GM18508 (cell line): ENCODE measurements at regions not wholly inside any gene's neighbourhood (a gene's known extent, or its start where the extent isn't known, plus 50 kb on each side); places are given as distances from the start of the nearest gene placed in this dataset.

ENCODE experiments used
- ATAC-seq: cut with Tn5 transposase; IDR thresholded peaks from one replicate; pipeline ENCODE4 v1.9.1; 2021; ENCODE audit warnings: moderate number of reproducible peaks; ENCODE audit not compliant: insufficient read depth, unreplicated experiment

DNA sequence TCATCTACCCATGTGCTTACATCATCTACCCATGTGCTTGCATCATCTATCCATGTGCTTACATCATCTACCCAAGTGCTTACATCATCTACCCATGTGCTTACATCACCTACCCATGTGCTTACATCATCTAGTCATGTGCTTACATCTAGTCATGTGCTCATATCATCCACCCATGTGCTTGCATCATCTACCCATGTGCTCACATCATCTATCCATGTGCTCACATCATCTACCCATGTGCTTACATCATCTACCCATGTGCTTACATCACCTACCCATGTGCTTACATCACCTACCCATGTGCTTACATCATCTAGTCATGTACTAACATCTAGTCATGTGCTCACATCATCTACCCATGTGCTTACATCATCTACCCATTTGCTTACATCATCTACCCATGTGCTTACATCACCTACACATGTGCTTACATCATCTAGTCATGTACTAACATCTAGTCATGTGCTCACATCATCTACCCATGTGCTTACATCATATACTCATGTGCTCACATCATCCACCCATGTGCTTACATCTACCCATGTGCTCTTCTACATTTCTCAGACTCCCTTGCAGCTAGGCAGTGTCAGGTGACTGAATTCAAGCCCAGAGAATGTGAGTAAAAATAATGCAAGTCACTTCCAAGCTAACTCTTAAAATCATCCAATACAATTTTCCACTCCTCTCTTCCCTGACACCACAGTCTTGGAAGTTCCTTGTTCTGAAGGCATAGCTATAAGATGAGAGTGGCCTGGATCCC is 196.8 kb downstream of the CBLN1 start:
- no peak for ATAC-seq

GRCh38 chr16:49081554-49081953 is 200.1 kb downstream of the CBLN1 start:
- ATAC-seq = no peak

DNA sequence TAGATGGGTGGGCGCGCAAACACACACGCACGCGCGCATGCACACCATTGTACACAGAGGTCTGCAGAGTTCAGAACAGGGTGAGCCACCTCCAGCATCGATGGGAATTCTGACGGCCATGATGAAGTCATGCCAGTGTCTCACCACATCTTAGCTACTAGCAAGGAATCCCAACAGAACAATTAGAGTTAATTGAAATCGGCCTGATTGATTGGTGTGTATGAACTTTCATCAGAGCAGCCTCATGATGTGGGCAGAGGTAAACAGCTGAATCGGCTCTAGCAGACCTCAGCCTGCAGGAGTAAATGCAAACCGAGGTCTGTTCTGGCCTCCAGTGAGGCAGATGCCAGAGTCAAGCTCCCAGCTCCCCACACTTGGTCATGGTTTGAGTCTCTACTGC is 200.6 kb downstream of the CBLN1 start:
- ATAC-seq = no peak

- ATAC-seq = no peak
Measured at GRCh38 chr16:49078571-49078970, 203.1 kb downstream of the CBLN1 start.

DNA sequence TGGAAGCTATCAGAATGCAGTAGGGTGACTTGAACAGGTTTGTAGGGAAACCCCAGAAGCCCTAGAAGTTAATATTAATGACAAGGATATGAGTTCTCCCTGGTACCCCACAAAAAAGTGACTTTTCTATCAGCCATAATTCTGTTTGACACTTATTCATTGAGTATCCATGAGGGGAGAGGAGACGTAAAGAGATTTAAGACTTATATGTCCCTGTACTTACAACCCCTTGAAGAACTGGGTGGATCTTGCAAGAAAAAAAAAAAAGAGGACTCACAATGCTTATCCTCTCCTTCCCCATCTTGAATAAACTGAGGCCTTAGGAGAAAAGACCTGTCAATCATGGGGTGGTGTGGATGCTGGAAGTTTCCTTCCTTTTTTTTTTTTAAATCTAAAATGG is 203.5 kb downstream of the CBLN1 start:
- ATAC-seq = no peak

- no peak for ATAC-seq
Measured at GRCh38 chr16:49075709-49076108, 205.9 kb downstream of the CBLN1 start.

GRCh38 chr16:49068224-49068623 is 213.4 kb downstream of the CBLN1 start:
- ATAC-seq = no peak

DNA sequence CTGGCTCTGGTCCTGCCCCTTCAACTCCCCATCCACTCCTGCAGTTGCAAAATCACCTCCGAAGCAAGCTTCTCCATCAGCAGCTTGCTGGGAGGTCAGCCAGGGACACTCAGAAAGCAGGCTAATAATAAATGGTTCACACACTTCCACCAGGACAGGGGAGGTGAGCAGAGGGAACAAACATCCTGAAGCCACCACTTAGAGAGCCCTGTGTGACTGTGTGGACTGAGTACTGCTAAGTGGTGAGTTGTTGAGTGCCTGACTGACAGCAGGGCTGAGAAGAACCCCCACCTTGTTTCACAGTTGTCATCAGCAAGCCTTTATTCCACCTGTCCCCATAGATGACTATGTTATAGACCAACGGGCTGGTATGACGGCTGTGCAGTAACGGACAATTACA is 213.9 kb downstream of the CBLN1 start:
- ATAC-seq = no peak

DNA sequence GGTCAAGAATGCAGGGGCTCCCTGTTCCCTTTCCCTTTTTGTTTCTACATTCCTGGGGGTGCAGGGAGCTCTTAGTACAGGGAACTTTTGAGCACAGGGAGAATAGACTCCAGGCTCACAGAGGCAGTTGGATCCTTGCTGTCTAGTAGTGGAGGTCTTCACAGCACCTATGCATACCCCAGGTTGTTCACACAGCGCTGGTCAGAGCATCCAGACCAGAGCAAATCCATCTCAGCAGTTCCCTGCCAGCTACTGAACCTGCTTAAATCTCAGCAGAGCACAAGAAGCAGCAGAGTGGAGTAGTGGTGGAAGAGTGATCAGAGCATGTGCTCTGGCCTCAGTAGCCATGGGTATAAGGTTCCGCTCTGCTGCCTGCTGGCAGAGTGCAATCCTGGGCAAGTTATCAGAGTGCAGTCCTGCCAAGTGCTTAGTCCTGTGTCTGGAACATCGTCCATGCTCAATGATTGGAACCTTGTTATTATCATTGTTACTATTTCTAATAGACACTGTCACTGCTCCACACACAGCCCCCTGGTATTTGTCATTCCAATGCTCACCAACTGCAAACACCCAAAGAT is 220.4 kb downstream of the CBLN1 start:
- ATAC-seq = no peak

DNA sequence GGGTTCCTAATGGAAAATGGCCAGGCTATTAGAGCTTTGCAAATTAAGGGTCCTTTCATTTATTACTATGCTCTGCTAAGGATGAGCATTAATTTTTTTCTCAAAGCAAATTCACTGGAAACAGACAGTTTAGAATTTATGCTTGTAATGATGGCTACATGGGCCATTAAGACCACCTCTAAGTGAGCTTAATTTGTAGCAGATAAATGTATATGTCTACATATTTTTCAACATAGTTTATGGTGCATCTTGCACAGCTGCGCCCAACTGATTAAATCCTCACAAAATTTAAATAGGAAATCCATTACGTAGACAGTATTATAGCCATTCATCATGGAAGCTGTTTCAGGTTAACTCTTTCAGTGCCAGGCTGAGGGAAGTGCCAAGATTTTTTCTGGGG is 220.9 kb downstream of the CBLN1 start:
- ATAC-seq = no peak

GRCh38 chr16:49058382-49058781 is 223.3 kb downstream of the CBLN1 start:
- no peak for ATAC-seq

DNA sequence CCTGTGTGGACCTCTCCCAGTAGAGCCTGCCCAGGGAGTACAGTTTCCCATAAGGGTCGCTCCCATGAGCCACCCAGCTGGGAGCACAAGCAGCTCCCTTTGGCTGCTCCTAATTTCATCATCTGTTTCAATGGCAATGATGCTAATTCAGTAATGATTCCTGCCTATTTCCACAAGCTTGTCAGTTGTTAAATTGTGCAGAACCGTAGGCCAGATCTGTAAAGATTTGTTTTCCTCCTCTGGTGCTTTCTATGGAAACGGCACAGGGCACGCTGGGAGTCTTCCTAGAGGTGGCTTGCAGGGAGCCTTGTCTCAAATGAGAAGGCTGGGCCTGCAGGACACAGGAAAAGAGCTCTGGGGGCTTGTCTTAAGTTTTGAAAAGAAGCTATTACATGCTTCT is 223.7 kb downstream of the CBLN1 start:
- ATAC-seq = no peak

DNA sequence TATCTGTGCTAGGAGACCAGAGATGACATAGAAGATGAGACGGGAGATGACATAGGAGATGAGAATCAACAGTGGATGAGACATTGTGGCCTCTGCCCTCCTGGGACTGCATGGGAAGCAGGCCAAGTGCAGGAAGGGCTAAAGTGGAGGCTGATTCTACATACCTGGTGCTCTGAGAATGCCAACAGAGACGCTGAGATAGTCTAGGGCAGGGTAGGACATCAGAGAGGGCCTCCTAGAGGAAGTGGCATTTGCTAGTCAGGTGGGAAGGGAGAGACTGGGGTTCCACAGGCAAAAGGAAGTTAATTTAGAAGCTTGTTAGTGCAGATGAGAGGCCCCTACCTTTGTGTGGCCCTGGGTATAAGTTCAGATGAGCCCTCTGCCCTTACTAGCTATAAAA is 224.2 kb downstream of the CBLN1 start:
- ATAC-seq = no peak

GRCh38 chr16:49056546-49056945 is 225.1 kb downstream of the CBLN1 start:
- ATAC-seq = no peak

DNA sequence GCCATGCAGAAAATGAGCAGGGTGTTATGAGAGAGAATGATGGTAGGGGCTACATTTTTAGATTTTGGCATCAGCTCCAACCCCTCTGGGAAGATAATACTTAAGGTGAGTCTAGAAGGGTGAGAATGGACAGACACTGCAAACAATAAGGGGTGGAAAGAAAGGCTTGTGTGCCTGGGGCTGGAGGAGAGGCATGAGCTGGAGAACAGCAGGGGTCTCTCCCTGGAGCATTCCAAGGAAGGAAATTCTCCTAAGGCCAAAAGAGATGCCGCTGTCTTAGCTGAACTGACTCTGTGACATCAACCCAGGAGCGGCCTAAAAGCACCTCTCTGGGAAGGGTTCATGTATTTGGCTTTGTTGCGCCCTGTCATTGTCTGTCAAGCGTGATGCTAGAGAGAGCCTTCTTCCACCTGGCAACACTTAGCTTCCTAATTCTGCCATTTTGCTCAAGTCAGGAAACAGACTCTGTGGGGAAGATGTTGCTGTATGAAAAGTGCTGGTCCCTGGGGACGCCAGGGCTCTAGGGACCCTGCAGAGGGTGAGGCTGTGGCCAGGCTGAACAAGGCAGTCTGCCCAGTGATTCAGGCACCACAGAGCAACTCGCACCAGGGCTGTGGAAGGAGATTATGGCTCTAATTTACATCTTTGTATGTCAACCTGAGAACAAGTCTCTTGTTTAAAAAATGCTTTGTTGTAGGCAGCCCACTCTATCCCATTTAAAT is 225.7 kb downstream of the CBLN1 start:
- no peak for ATAC-seq

DNA sequence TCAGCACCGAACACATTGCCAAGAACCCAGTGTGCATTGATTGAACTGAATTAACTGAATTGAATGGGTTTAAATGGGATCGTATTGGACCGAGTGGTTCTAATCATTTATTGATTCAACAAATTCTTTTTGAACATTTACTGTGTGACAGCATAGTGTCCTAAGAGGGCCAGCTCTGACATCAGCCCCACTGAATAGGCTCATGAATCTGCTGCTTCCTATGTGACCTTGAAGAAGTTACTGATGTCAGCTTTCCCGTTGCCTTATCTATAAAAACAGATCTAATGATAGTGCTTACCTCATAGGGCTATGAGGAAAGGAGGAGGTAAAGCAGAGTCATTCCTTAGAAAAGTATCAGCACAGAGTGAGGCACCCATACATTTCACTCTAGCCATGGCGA is 226.3 kb downstream of the CBLN1 start:
- ATAC-seq = no peak

GRCh38 chr16:49054606-49055005 is 227.0 kb downstream of the CBLN1 start:
- no peak for ATAC-seq

GRCh38 chr16:49052846-49053245 is 228.8 kb downstream of the CBLN1 start:
- ATAC-seq = no peak

- ATAC-seq = no peak
Measured at GRCh38 chr16:49051576-49051975, 230.1 kb downstream of the CBLN1 start.

- ATAC-seq = no peak
Measured at GRCh38 chr16:49050607-49051006, 231.0 kb downstream of the CBLN1 start.

DNA sequence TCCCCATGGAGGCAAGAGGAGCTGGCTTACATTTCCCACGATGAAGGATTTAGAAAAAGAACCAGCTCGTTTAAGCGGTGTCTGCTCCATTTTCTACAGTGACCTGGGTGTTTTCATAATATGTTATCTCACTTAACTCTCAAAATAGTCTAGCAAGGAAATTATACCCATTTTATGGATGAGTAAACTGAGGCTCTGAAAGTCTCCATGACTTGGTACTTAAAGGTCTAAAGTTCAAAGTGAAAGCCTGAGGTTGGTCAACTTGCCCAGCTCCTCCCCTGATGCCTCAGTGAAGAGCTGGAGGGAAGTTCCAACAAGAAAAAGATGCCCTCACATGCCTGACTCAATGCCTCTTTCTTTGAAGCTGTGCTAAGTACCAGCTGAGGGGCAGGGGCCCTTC is 232.0 kb downstream of the CBLN1 start:
- ATAC-seq = no peak

DNA sequence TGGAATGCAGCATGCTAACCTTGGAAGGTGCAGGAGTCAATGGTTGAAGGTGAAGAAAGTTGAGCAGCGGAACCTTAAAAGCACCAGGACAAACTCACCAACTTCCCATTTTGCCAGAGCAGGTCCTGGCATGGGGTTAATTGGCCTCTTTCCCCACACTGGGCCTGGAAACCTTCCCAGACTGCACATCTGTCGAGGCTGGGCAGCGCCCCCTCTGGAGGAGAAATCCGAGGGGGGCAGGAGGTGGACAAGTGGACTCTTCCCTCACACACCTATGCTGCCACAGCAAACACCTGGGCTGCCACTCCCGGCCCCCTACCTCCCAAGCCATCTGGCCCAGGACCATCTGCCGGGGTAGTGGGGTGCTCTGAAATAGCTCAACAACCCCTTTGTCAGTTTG is 232.4 kb downstream of the CBLN1 start:
- no peak for ATAC-seq
